ENCODE measurements at regions not wholly inside any gene's neighbourhood (a gene's known extent, or its start where the extent isn't known, plus 50 kb on each side); places are given as distances from the start of the nearest gene placed in this dataset.

DNA sequence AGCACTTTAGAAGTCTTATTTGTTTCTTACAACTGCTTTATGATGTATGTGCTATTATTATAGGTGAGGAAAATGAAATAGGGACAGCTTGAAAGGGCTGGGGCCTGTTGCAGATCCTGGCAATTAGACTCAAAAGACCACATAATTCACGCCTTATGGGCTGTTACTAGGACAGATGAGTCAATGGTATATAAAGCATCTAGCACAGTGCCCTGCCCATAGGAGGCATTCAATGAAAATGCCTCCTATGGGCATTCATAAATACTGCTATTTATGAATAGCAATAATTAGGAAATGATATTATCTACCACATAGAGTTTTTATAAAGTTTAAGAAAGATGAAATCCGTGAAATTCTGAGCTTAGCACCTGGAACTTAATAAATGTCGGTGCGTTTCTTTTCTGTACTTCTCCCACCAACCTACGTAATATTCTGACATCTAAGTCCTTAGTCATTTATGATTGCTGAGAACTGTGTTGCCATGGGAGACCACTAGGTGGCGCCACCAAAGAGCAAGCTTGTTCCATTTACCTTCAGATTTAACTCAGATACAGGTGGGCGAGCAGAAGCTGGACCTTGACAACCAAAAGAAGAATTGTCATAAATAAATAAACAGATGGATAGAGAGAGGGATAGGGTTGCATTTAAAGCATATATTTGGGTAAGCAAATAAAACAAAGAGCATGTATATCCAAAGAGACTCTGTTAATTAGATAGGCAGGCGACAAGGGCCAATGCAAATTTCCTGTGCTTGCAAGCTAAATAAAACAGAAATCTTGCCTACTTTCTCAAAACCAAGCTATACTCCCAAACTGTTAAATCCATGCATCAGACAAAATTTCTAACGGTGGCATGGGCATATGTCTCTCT, 699.9 kb downstream of the INHBA start:
- TF ChIP-seq EP300 (IDR thresholded peaks at IDR 0.05; ENCODE audit: borderline replicate concordance) (no peak), FOXM1 (IDR thresholded peaks at IDR 0.05; ENCODE audit: borderline replicate concordance, low read depth) (no peak), ZBTB7A (IDR thresholded peaks at IDR 0.05; ENCODE audit: low read depth) (no peak), EGR1 (IDR thresholded peaks at IDR 0.05) (no peak), CREB1 (IDR thresholded peaks at IDR 0.05; ENCODE audit: low read depth) (no peak), YY1 (IDR thresholded peaks at IDR 0.05; ENCODE audit: low read depth) (no peak), NFIC (IDR thresholded peaks at IDR 0.05) (no peak)
- TF ChIP-seq, protein P1, sequence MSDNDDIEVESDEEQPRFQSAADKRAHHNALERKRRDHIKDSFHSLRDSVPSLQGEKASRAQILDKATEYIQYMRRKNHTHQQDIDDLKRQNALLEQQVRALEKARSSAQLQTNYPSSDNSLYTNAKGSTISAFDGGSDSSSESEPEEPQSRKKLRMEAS (IDR thresholded peaks at IDR 0.05): no peak
- TF ChIP-seq, protein P2, sequence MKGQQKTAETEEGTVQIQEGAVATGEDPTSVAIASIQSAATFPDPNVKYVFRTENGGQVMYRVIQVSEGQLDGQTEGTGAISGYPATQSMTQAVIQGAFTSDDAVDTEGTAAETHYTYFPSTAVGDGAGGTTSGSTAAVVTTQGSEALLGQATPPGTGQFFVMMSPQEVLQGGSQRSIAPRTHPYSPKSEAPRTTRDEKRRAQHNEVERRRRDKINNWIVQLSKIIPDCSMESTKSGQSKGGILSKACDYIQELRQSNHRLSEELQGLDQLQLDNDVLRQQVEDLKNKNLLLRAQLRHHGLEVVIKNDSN (IDR thresholded peaks at IDR 0.05): no peak

All from Ishikawa (cell line).